ENCODE measurements at regions not wholly inside any gene's neighbourhood (a gene's known extent, or its start where the extent isn't known, plus 50 kb on each side); places are given as distances from the start of the nearest gene placed in this dataset.

DNA sequence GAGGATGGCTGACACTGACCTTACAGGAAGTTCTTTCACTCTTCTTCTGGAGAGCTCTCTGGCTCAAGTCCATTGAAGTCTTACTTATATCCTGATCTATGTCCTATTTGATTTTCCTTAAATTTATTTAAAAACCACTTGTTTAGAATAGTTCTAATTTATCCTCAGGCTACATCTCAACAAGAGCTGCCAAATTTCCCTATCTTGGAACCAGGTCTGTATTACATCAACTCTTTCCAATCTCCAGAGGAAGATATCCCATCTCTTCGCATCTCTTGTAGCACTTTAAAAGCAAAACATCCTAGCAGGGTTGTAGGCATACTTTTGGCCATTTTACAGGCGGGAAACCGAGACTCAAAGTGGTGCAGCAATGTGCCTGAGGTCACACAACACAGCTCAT lies 290.5 kb upstream of the TEX13C start:
- ATAC-seq (no peak), DNase-seq (ENCODE audit: low read depth, low spot score) (no peak), FAIRE-seq (no peak)
- no peaks in the 10 kb centered on the region for H3K79me2 ChIP-seq (ENCODE audit: control insufficient read depth, insufficient read depth, low read length)
- H2AFZ ChIP-seq (ENCODE audit: control insufficient read depth, low read depth, low read length) = no peak overlapping the region
- ChIA-PET RAD21 (ENCODE audit: unreplicated experiment) (no interaction called here), CTCF (no interaction called here), SMC1A (ENCODE audit: uncharacterized antibody, unreplicated experiment) (no interaction called here), POLR2A (no interaction called here)
- 2% methylated on average over 3 of the region's 3 CpGs for WGBS (ENCODE audit: insufficient coverage, insufficient replicate concordance, low lambda C conversion rate, missing lambda C conversion rate)
- H3K27me3 ChIP-seq (replicated peaks in 1 of 2; ENCODE audit: control insufficient read depth in 2 of 2, insufficient read depth in 2 of 2, low read length in 1 of 2) = no peaks in the 10 kb centered on the region
- H3K4me1 ChIP-seq (ENCODE audit: control insufficient read depth, insufficient read depth, low read length) = no peaks in the 10 kb centered on the region
- no peak overlapping the region for H3K4me2 ChIP-seq (ENCODE audit: control insufficient read depth, insufficient read depth)
- H3K36me3 ChIP-seq (ENCODE audit: control insufficient read depth in 2 of 2, insufficient read depth in 2 of 2, low read length in 1 of 2) = no peaks in the 10 kb centered on the region
- in situ Hi-C loops (cut with MboI) = no loop called here
- no peak overlapping the region for H3K4me3 ChIP-seq
- no peaks in the 10 kb centered on the region for H4K20me1 ChIP-seq (ENCODE audit: control insufficient read depth, insufficient read depth)
- H3K9me3 ChIP-seq (replicated peaks; ENCODE audit: control insufficient read depth, insufficient read depth, low read length) = no peaks in the 10 kb centered on the region
- TF ChIP-seq NFIC (IDR thresholded peaks at IDR 0.05; ENCODE audit: low read depth, low read length) (no peak), CBX5 (IDR thresholded peaks at IDR 0.05; ENCODE audit: low read depth) (no peak), RFX5 (IDR thresholded peaks at IDR 0.05; ENCODE audit: low read depth, low read length) (no peak), E2F8 (IDR thresholded peaks at IDR 0.05; ENCODE audit: low read depth, partially characterized antibody) (no peak), ZNF24 (IDR thresholded peaks at IDR 0.05) (no peak), TARDBP (IDR thresholded peaks at IDR 0.05; ENCODE audit: borderline replicate concordance) (no peak), EZH2 (IDR thresholded peaks at IDR 0.05; ENCODE audit: borderline replicate concordance, control insufficient read depth, low read depth, low read length) (no peak), SRF (IDR thresholded peaks at IDR 0.05; ENCODE audit: low read depth in 2 of 2, low read length in 2 of 2) (no peak)
- TF ChIP-seq, protein P1, sequence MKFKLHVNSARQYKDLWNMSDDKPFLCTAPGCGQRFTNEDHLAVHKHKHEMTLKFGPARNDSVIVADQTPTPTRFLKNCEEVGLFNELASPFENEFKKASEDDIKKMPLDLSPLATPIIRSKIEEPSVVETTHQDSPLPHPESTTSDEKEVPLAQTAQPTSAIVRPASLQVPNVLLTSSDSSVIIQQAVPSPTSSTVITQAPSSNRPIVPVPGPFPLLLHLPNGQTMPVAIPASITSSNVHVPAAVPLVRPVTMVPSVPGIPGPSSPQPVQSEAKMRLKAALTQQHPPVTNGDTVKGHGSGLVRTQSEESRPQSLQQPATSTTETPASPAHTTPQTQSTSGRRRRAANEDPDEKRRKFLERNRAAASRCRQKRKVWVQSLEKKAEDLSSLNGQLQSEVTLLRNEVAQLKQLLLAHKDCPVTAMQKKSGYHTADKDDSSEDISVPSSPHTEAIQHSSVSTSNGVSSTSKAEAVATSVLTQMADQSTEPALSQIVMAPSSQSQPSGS (IDR thresholded peaks at IDR 0.05; ENCODE audit: low read length) = no peak
- BruUV-seq (replicated peaks) = no TSS peak
- H3K9ac ChIP-seq (ENCODE audit: control insufficient read depth, insufficient read depth, low read length) = no peak overlapping the region
- no peak overlapping the region for H3K27ac ChIP-seq (ENCODE audit: control insufficient read depth, insufficient read depth)
- intact Hi-C loops (cut with micrococcal nuclease; ENCODE audit: unreplicated experiment) = no loop called here
